BLaER1 (cell line): ENCODE measurements at regions not wholly inside any gene's neighbourhood (a gene's known extent, or its start where the extent isn't known, plus 50 kb on each side); places are given as distances from the start of the nearest gene placed in this dataset.

ENCODE experiments used
- H3K27ac ChIP-seq: shearing (Covaris generic); formaldehyde crosslinking; 2 replicates; pipeline ENCODE4 v1.8.1; 2022
- H3K27me3 ChIP-seq: shearing (Covaris generic); formaldehyde crosslinking; 2 replicates; pipeline ENCODE4 v1.8.1; 2022
- H3K36me3 ChIP-seq: shearing (Covaris generic); formaldehyde crosslinking; 2 replicates; pipeline ENCODE4 v1.8.1; 2022
- H3K4me1 ChIP-seq: shearing (Covaris generic); formaldehyde crosslinking; 2 replicates; pipeline ENCODE4 v1.8.1; 2022
- H3K4me2 ChIP-seq: shearing (Covaris generic); formaldehyde crosslinking; 2 replicates; pipeline ENCODE4 v1.8.1; 2022
- H3K4me3 ChIP-seq: shearing (Covaris generic); formaldehyde crosslinking; 2 replicates; pipeline ENCODE4 v1.8.1; 2022
- H3K9ac ChIP-seq: shearing (Covaris generic); formaldehyde crosslinking; 2 replicates; pipeline ENCODE4 v1.8.1; 2022
- H3K9me3 ChIP-seq: shearing (Covaris generic); formaldehyde crosslinking; 2 replicates; pipeline ENCODE4 v1.8.1; 2022
- H4K20me1 ChIP-seq: shearing (Covaris generic); formaldehyde crosslinking; 2 replicates; pipeline ENCODE4 v1.8.1; 2022
- Cebpa-rat ChIP-seq: shearing (Covaris generic); IDR thresholded peaks from 2 replicates; pipeline ENCODE4 v1.8.1; 2022

DNA sequence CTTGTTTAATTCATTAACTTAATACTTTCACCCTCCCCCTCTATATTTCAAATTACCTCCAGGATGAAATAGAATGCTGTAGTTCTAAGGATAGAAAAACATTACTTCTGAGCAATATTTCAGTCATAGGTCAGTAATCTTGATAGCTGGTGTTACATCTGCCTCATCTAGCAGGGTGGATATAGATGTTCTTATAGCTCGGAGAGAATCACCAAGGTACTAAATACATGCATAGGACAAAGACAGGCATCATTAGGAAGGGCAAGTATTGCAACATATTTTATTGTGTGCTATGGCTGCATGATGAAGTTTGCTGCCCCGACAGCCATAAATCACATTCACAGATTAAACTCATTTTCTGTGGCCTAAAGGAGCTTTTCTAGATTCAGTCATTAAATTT is 601.0 kb downstream of the FGF9 start:
- Histone ChIP-seq H3K27me3 (no peaks in the 10 kb centered on the region), H3K4me2 (peak overlapping the region; percentile 39), H3K27ac (no peak overlapping the region), H3K4me3 (no peak overlapping the region), H4K20me1 (no peaks in the 10 kb centered on the region), H3K9me3 (peaks cover 44% of the 10 kb centered on the region), H3K36me3 (no peaks in the 10 kb centered on the region), H3K9ac (no peak overlapping the region), H3K4me1 (peaks cover 23% of the 10 kb centered on the region)
- TF ChIP-seq Cebpa-rat: no peak; the same call in 1 of the 2 replicates

DNA sequence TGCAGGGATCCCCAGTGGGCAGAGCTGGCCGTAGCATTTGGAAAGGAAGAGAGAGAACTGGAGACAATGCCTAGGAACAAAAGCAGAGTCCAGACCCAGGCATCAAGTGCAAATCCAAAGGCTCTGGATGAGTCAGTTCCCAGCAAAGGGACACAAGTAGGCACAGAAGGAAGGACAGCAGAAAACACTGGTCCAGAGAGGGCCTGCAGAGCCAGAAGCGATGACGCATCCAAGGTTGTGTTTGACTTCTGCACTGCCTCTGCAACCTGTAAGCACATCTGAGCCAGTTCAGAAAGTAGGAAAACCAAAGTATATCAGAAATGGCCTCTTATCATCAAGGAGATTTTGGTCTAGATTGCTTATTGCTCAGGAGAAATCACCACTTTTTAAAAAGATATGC is 604.5 kb downstream of the FGF9 start:
- Histone ChIP-seq H3K9ac (no peak overlapping the region), H3K4me2 (peak overlapping the region; percentile 18; the same call in 1 of the 2 replicates), H3K27ac (no peak overlapping the region), H3K9me3 (peaks cover 25% of the 10 kb centered on the region), H4K20me1 (no peaks in the 10 kb centered on the region), H3K4me3 (no peak overlapping the region), H3K27me3 (no peaks in the 10 kb centered on the region), H3K4me1 (peaks cover 39% of the 10 kb centered on the region), H3K36me3 (no peaks in the 10 kb centered on the region)
- no peak for TF ChIP-seq Cebpa-rat

DNA sequence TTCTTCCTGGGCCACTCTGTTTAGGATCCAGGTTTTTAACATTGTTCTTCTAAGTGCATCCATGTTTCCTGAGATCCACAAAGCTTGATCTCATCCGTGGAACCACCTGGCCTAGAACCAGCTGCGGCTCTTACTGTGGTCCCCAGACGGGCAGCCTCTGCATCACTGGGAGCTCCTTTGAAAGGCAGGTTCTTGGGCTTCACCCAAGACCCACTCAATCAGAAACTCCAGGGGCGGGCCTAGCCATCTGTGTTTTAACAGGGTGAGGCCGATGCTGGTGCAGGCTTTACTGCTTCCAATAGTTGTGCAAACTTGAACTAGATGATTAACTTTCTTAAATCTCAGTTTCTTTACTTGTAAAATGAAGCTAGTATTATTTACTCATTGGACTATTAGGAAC is 605.7 kb downstream of the FGF9 start:
- H4K20me1 ChIP-seq: no peaks in the 10 kb centered on the region
- H3K4me1 ChIP-seq: peaks cover 36% of the 10 kb centered on the region
- no peak overlapping the region for H3K9ac ChIP-seq
- no peaks in the 10 kb centered on the region for H3K36me3 ChIP-seq
- no peak overlapping the region for H3K4me3 ChIP-seq
- peaks cover 23% of the 10 kb centered on the region for H3K9me3 ChIP-seq
- TF ChIP-seq Cebpa-rat: no peak
- no peak overlapping the region for H3K27ac ChIP-seq
- no peak overlapping the region for H3K4me2 ChIP-seq
- no peaks in the 10 kb centered on the region for H3K27me3 ChIP-seq

- no peak overlapping the region for H3K9ac ChIP-seq
- peak overlapping the region; percentile 23 for H3K4me2 ChIP-seq
- peaks cover 23% of the 10 kb centered on the region for H3K4me1 ChIP-seq
- no peaks in the 10 kb centered on the region for H4K20me1 ChIP-seq
- no peaks in the 10 kb centered on the region for H3K27me3 ChIP-seq
- H3K36me3 ChIP-seq: no peaks in the 10 kb centered on the region
- H3K4me3 ChIP-seq: no peak overlapping the region
- H3K9me3 ChIP-seq: peaks cover 23% of the 10 kb centered on the region
- TF ChIP-seq Cebpa-rat: no peak
- H3K27ac ChIP-seq: no peak overlapping the region
Measured at GRCh38 chr13:22278336-22278929, 607.6 kb downstream of the FGF9 start.

DNA sequence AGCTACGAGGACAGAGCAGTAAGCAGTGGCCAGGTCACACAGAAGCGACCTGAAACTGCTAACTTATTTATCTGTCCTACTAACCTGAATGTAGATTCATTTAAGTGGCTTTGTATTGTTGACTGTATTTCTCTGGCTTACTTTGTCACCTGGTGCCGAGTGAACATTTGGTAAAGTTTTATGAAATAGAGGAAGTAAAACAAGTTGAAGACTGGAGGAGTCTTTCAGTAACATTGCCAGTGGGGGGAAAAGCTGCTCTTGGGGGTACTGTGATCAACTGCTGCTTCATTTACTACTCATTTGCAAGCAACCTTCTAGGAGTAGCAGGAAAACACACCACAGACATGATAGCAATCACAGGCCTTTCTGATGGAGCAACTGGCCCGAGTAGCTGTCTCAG is 615.0 kb downstream of the FGF9 start:
- TF ChIP-seq Cebpa-rat: no peak

DNA sequence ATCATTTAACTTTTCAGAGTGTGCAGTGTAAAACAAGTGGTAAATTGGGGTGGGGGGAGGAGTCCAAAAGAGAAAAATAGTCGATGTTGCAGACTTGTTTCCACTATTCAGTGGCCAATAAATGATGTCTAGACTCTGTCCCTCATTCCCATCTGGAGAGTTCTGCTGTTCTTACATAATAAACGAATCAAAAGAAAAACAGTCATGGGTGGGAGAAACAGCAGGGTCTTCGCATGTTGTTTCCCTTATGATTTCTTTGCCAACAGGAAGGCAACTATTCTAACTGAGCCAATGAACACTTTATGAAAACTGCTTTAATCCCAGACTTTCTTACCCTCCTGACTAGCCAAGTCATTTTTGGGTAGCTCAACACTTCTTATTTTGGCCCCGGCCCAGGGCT is 615.5 kb downstream of the FGF9 start:
- TF ChIP-seq Cebpa-rat: no peak
- Histone ChIP-seq H4K20me1 (no peaks in the 10 kb centered on the region), H3K4me1 (peaks cover 30% of the 10 kb centered on the region), H3K9me3 (peaks cover 37% of the 10 kb centered on the region), H3K4me2 (peak overlapping the region; percentile 13; the same call in 1 of the 2 replicates), H3K27ac (no peak overlapping the region), H3K27me3 (no peaks in the 10 kb centered on the region), H3K9ac (no peak overlapping the region), H3K4me3 (no peak overlapping the region), H3K36me3 (no peaks in the 10 kb centered on the region)

More for the DNA sequence above, 615.0 kb downstream of the FGF9 start:
- H3K4me3 ChIP-seq: no peak overlapping the region
- H3K27ac ChIP-seq: no peak overlapping the region
- peaks cover 35% of the 10 kb centered on the region for H3K9me3 ChIP-seq
- no peaks in the 10 kb centered on the region for H3K36me3 ChIP-seq
- H3K9ac ChIP-seq: no peak overlapping the region
- peak overlapping the region; percentile 13; the same call in 1 of the 2 replicates for H3K4me2 ChIP-seq
- no peaks in the 10 kb centered on the region for H3K27me3 ChIP-seq
- peaks cover 30% of the 10 kb centered on the region for H3K4me1 ChIP-seq
- no peaks in the 10 kb centered on the region for H4K20me1 ChIP-seq

- Histone ChIP-seq H4K20me1 (no peaks in the 10 kb centered on the region), H3K36me3 (no peaks in the 10 kb centered on the region), H3K9ac (no peak overlapping the region), H3K27ac (no peak overlapping the region), H3K4me2 (peak overlapping the region; percentile 53), H3K4me3 (no peak overlapping the region), H3K27me3 (no peaks in the 10 kb centered on the region), H3K4me1 (peaks cover 30% of the 10 kb centered on the region), H3K9me3 (peaks cover 37% of the 10 kb centered on the region)
- TF ChIP-seq Cebpa-rat: no peak
Measured at GRCh38 chr13:22287343-22287920, 616.6 kb downstream of the FGF9 start.

GRCh38 chr13:22288496-22288895 is 617.6 kb downstream of the FGF9 start:
- Histone ChIP-seq H3K4me3 (peak overlapping the region; percentile 28; the same call in 1 of the 2 replicates), H3K4me2 (peak overlapping the region; percentile 53; the same call in 1 of the 2 replicates), H3K4me1 (peaks cover 30% of the 10 kb centered on the region), H3K9ac (no peak overlapping the region), H3K36me3 (no peaks in the 10 kb centered on the region), H3K27ac (no peak overlapping the region), H3K27me3 (no peaks in the 10 kb centered on the region), H3K9me3 (peaks cover 37% of the 10 kb centered on the region), H4K20me1 (no peaks in the 10 kb centered on the region)
- TF ChIP-seq Cebpa-rat: no peak

DNA sequence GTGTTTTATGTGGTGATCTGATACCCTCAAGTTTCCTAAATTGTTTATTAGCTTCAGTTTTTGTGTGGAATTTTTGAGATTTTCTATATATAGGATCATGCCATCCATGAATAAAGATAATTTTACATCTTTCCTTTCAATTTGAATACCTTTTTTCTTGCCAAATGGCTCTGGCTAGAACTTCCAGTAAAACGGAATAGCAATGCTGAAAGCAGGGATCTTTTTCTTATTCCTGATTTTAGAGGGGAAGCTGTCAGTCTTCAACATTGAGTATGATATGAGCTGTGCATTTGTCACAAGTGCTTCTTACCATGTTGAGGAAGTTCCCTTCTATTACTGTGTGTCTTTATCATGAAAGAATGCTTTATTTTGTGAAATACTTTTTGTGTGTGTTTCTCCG is 618.8 kb downstream of the FGF9 start:
- TF ChIP-seq Cebpa-rat: no peak
- Histone ChIP-seq H3K4me1 (peaks cover 30% of the 10 kb centered on the region), H3K36me3 (no peaks in the 10 kb centered on the region), H3K4me2 (no peak overlapping the region), H3K9ac (no peak overlapping the region), H3K9me3 (peaks cover 32% of the 10 kb centered on the region), H3K4me3 (no peak overlapping the region), H3K27me3 (no peaks in the 10 kb centered on the region), H3K27ac (no peak overlapping the region), H4K20me1 (no peaks in the 10 kb centered on the region)

GRCh38 chr13:22298530-22298929 is 627.7 kb downstream of the FGF9 start:
- no peaks in the 10 kb centered on the region for H3K36me3 ChIP-seq
- peaks cover 65% of the 10 kb centered on the region for H3K9me3 ChIP-seq
- H3K9ac ChIP-seq: no peak overlapping the region
- no peak overlapping the region for H3K4me3 ChIP-seq
- no peaks in the 10 kb centered on the region for H3K27me3 ChIP-seq
- H4K20me1 ChIP-seq: no peaks in the 10 kb centered on the region
- no peak for TF ChIP-seq Cebpa-rat
- H3K4me1 ChIP-seq: no peaks in the 10 kb centered on the region
- H3K27ac ChIP-seq: no peak overlapping the region
- H3K4me2 ChIP-seq: no peak overlapping the region
